ENCODE measurements at regions not wholly inside any gene's neighbourhood (a gene's known extent, or its start where the extent isn't known, plus 50 kb on each side); places are given as distances from the start of the nearest gene placed in this dataset.
A peak's percentile ranks its signal among the peaks of the same experiment; 100 is the strongest.
"Not testable (repeated sequence)": the region's sequence is repeated elsewhere in the genome, so short reads cannot be mapped to it uniquely, and the experiment has no call there.

DNA sequence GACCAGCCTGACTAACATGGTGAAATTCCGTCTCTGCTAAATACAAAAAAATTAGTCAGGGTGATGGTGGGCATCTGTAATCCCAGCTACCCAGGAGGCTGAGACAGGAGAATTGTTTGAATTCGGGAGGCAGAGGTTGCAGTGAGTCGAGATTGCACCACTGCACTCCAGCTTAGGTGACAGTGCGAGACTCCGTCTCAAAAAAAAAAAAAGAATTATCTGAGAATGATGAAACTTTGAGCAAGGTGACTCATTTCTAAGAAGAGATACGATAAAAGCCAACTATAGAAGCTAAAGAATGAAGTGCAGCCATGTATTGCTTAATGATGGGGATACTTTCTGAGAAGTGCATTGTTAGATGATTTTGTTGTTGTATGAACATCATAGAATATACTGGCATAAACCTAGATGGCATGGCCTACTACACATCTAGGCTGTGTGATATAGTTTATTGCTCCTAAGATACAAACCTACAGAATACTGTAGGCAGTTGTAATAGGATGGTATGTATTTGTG is 64.7 kb downstream of the SNRPE start:
- no peak for DNase-seq

DNA sequence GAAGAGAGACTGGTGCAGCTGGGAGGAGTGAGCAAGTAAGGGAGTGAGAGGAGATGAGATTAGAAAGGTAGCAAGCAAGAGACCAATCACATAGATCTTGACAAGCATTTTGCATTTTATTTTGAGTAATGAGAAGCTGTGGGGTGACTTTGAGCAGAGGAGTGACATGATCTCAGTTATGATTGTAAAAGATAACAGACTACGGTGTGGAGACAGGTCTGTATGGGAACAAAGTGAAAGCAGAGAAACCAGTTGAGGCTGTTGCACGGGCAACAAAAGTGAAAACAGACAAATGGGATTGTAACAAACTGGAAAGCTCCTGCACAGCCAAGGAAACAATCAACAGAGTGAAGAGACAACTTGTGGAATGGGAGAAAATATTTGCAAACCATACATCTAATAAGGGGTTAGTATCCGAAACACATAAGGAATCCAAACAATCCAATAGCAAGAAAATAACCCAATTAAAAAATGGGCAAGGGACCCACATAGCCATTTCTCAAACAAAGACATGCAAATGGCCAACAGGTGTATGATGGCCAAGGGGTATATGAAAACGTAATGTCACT is 68.4 kb downstream of the SNRPE start:
- no peak for DNase-seq

DNA sequence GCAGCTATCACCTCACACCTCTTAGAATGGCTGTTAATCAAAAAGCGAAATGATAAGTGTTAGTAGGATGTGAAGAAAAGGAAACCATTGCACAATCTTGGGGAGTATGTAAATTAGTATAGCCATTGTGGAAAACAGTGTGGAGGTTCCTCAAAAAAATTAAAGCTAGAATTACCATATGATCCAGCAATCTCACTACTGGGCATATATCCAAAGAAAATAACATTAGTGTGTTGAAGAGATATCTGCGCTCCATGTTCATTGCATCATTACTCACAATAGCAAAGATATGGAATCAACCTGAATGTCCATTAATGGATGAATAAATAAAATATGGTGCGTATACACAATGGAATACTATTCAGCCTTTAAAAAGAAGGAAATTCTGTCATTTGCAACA is 68.9 kb downstream of the SNRPE start:
- DNase-seq, result peak; percentile 71

DNA sequence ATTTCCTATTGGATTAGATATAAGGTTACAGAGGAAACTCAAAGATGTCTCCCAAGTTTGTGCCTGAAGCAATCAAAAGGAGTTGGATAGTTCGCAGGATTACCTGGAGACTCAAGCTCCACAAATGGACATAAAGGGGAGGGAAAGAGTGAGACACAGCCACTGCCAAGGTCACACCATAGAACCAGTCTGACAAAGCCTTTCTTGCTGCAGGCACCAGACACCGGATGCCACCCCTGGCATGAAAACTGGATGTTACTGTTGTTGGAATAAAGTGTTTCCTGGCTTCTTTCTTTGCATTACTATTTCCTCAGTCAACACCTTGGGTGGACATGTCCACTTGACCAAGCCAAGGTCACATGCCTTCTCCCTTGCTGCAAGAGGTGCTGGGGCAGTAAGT is 70.6 kb downstream of the SNRPE start:
- DNase-seq, result no peak

DNA sequence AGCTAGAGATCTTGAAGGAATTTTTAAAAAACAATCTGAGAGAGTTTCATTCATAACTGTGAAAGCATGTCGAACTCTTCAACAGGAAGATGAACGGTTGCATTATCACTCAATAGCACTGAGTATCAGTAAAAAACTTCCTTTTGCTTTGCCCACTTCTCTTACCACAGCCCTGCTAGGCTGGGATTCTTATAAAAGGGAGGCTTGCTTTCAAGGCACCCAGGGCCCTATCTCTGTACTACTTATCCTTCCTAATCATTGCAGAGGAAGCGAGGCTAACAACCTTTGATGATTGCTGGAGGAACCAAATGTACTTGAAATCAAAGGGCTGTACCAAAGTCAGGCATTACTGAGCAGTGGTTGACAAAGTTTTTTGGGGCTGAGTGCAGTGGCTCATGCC is 71.2 kb downstream of the SNRPE start:
- no peak for DNase-seq

DNA sequence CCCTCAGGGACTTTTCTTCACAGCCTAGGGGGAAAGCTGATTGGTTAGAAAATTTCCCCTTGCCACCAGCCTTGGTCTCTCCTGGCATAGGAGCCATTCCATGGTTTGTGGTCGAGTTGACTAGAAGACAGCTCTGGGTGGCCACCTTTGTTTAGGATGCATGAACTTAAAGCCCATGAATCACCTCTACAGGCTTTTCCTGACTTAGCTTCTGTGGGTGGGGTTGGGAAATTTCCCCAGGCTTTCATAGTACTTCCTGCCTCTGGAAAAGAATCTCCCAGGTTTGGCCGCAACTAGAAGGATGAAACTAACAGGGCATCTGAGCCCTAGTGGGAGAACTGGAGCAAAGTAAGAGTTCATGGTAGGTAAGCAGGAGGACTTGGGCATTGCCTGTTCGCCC is 72.6 kb downstream of the SNRPE start:
- DNase-seq, result no peak

DNA sequence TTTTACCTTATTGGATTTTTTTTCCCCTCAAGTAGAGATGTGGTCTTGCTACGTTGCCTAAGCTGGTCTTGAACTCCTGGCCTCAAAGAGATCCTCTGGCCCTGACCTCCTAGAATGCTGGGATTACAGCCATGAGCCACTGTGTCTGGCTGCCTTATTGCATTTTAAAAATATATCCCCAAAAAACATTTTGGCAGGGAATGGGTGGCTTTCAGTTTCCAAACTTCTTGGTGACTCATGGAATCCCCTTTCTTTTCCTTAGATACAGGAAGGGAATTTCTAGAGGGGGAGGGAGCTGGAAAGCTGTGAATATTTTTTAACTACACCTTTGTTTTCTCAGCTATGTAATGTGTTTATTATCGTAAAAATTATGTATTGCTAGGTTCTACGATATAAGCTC is 73.3 kb downstream of the SNRPE start:
- no peak for DNase-seq

DNA sequence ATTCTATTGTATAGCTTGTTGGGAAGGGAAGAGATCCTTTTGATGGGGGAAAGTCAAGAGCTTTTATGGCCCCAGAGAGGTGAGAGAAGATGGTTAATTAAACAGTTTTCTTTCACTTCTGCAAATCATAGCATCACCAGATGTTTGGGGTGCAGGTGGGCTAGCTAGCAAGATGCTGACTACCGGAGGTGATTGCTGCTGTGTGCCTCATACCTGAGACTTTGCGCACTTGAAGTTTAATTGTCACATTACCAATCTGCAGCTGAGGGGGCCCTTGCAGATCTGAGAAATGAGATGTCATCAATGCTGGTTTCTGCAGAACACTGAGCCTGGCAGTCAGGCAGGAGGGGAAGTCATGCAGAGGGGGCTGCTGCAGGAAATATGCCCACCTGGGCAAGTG is 73.9 kb downstream of the SNRPE start:
- no peak for DNase-seq

DNA sequence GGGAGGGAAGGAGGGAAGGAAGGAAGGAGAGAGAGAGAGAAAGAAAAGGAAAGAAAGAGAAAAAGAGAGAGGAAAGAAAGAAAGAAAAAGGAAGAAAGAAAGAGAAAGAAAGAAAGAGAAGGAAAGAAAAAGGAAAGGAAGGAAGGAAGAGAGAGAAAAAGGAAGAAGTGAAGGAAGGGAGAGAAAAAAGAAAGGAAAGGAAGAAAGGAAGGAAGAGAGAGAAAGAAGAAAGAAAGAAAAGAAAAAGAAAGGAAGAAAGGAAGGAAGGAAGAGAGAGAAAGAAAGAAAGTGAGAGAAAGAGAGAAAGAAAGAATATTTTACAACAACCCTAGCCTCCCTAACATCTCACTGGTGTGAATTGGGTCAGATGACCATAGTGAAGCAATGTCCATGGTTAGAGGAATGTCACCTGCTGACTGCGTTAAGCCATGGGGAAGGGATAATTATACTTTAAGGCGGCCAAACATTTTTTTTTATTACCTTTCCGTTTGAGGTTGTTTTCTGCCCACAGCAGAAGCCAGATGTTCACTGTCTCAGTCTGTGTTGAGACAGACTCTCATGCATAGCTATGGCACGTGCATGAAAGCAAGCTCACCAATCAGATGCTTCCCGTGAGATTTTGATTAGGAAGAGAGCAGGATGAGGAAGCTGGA is 76.4 kb downstream of the SNRPE start:
- DNase-seq, result no peak

DNA sequence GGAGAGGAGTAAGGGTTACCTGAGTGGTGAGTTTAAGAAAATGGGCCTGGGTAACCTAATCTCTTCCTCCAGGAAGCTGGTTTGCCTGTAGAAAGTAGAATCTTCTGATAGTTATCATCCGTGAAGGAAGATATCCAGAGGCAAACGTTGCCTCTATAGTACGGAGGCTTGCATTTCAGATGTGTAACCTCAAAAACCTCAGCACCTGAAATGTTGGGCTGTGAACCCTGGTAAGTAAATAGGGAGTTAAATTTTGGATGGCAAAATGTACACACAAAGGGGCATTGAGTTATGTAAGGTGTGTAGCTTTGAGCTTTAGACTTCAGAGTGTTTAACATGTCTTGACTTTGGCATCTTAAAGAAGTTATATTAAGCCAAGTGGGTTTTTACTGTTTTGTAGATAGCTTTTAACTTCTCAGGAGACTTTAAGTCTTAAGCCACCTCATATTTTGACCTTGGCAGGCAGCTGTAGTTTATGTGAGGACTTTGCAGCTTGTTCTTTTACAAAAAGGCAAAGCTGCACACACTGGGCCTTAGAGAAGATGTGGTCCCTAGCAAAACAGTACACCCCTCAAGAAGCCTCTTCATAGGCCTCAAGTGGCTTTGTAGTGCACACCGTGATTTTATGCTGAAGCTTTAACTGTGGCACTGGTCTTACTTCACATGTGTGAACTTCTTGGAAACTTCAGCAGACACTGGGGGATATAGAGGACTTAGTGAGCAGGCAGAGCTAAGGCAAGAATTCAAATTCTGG is 83.4 kb downstream of the SNRPE start:
- no peak for DNase-seq

DNA sequence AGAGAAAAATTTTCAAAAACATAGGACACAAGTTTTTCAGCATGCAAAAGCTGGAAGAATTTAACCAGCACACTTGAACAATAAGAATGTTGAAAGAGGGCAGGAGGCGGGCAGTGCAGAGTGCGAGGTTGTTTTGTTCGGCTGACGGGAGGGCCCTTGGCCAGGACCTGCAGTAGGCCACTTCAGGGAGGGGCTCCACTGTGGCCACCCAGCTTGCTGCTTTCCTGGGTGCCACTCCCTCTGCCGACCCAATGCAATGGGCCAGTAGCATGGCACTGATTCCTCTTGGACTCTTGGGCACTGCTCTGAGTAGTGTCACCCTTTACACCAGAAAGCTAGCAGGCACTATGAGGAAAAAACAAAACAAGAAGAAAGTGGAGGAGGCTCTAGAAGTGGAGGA is 92.9 kb downstream of the SNRPE start:
- DNase-seq, result no peak

DNA sequence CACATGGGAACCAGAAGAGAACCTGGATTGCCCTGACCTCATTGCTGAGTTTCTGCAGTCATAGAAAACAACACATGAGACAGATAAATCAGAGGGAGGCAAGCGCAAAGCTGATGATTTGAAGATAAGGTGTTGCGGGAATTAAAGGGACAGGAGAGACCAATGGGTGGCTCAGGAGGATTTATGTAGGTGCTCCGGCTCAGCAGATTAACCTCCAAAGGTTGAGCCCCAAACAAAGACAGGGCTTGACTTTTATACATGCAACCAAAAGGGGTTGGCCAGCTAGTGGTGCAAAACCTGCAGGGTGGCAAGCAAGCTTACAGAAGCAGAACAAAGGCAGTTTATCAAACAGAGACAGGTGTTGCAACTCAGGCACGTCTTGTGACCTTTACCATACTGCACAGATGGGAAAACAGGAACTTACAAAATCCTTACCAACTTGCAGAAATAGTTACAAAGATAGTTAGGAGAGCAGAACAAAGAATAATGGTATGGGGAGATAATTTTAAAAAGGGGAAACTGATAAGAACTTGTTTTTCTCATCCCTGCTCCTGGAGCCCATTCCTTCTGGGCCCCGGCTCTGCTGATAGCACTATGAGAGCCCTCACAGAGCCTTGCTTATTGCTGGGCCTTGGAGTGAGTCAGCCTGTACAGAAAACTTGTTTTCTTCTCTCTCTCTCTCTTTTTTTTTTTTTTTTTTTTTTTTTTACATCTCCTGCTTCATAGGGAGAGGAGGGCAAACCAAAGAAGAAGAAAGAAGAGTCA is 93.6 kb downstream of the SNRPE start:
- DNase-seq, result peak; percentile 57

DNA sequence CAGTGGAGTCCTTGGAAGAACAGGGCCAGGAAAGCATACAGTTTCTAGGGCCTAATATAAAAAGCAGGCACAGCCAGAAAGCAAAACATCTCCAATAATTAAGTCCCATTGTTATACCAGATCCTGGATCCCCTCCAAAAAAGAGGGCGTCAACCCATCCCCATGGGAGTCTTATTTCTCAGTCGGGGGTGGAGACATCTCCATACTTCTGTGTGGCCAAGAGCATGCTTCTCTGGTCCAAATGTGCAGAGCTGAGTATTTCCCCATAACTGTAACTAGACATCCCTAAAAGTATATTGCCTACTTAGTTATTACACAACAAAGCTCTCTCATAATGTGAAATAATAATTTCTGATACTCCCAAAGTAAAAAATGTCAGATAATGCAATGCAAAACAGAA is 104.2 kb upstream of the SOX13 start:
- DNase-seq, result no peak

DNA sequence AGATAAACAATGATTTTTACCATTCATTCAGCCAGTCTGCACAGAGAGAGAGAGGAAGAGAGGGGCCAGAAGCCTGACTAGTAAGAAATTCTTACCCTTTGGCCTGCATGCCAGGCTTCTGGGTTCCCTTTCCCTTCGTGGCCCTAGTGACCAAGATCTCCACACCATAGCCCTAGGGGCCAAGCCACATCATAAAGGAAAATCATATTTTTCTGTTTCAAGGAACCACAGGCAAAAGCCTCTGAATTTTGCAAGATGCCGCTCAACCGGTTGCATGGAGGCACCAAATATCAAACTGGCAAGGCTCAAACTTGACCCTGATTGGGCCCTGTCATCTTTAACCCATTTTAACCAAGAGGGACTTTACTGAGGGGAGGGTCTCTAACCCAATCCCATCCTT is 103.1 kb upstream of the SOX13 start:
- no peak for DNase-seq

DNA sequence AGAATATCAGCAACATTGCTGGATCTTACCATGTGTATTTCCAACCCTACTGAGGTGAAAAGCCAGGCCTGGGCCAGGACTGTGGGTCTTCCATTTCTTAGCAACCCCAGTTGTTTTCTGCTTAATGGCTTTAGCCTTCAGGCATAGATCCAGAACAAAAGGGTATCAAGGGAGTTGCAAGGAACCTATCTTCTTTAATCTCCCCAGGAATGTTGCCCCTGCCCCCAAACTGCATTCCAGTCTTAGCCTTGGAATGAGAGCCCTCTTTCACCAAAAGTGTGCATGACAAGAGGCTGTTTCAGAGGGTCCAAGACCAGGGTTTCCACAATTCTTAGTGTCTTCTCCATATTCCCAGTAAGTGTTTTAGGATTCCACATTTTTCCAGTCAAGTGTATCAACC is 87.9 kb upstream of the SOX13 start:
- DNase-seq, result no peak

DNA sequence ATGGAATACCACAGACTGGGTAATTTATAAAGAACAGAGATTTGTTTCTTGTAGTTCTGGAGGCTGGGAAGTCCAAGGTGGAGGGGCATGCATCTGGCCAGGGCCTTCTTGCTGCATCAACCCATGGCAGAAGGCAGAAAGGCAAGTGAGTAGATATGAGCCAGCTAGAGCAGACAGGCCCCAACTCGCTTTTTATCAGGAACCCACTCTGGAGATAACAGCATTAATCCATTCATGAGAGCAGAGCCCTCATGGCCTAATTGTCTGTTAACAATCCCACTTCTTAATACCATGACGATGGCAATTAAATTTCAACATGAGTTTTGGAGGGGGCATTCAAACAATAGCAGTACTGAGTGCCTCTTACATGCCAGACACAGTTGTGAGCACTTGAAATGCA is 87.2 kb upstream of the SOX13 start:
- DNase-seq, result no peak

DNA sequence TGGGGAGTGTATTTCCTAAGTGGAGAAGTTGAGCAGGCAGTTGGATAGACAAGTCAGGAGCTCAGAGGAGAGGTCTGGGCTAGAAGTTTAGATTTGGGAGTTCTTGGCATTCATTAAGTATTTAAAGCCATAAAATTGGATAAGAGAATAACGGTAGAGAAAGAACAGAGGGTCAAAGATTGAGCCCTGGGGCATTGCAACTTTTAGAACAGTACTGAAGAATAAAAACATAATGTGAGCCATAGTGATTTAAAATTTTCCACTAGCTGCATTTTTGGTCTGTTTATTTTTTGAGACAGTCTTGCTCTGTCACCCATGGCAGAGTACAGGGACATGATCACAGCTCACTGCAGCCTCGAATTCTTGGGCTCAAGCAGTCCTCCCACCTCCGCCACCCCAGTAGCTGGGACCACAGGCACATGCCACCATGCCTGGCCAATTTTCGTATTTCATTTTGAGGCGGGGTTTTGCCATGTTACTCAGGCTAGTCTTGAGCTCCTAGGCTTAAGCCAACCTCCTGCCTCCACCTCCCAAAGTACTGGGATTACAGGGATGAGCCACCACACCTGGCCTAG is 85.9 kb upstream of the SOX13 start:
- no peak for DNase-seq

DNA sequence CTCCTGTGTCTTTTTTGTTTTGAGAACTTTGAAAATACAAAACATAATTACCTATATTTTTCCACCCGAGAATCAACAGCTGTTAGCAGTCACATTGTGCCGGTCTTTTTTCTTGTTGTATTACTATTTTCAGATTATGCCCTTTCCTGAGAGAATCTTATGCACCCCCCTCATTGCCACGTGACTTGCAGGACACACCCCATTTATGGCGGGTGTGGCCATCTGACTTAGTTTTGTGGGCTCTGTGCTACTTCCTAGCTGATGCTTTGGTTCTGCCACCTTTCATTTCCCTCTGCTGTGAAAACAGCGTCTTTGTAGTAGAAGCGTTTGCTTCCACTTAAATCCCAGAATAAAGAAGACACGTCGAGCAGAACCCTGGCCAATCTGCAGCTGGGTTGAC is 82.8 kb upstream of the SOX13 start:
- DNase-seq, result no peak

DNA sequence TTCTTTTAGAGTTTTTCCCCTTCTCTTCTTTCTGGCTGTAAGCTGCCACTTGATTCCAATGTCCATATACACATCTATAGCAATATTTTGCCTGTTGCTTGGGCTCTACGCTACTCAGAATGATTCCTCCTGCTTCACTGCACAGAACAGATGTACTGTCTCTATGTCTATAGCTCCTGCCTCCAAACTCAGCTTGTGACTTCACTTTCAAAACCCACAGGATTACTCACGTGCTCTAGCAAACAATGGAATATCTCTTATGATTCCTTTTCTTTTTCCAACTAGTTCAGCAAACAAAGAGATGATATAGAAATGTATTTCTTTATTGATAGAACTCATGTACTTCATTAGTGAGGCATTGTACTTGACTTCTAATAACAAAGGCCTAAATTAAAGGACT is 80.5 kb upstream of the SOX13 start:
- no peak for DNase-seq

DNA sequence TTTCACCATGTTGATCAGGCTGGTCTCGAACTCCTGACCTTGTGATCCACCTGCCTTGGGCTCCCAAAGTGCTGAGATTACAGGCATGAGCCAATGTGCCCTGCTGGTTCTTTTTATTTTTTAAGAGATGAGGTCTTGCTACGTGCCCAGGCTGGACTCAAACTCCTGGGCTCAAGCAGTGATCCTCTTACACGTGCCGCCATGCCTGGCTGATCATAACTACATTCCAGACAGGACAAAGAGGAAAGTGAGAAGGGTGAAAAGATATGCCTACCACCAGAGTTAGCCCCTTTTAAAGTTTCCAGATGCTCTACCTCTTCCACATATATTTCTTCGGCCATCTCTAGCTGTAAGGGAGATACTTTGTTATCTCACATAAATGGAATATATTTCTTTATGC is 79.7 kb upstream of the SOX13 start:
- DNase-seq, result no peak

DNA sequence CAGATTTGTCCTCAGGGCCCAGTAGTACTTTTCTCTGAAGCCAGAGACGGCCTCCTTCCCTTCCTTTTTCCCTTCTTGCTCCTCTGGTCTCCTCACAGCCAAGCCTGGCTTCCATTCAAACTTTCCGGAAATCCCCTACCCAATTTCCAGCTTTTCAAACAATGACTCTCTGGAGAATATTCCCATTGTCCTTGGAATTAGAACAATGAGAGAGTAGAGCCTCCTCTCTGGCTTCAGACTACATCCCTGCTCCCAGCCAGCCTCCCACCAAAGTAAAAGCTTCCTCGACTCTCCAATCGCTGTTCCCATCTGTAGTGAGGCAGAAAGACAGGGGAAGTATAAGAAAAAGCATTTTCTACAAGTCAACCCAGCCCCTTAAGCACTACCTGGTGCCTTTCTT is 77.7 kb upstream of the SOX13 start:
- DNase-seq, result no peak

DNA sequence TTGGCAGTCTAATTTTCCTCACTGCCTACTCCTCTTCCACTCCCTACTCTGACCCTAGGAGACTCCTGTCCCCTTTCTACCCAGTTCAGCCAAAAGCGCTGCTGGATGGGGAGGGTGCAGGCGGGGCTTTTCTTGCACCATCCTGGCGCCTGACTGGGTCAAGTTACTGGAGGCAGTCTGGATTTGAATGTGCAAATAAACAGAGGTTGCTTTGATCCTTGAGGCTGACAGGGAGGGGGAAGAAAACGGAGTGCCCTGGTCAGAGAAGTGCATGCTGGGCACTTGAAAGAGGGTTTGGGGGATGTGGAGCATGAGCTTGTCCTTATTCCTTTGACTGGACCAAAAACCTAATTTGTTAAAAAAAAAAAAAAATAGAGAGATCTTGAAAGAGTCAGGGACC is 76.8 kb upstream of the SOX13 start:
- no peak for DNase-seq

DNA sequence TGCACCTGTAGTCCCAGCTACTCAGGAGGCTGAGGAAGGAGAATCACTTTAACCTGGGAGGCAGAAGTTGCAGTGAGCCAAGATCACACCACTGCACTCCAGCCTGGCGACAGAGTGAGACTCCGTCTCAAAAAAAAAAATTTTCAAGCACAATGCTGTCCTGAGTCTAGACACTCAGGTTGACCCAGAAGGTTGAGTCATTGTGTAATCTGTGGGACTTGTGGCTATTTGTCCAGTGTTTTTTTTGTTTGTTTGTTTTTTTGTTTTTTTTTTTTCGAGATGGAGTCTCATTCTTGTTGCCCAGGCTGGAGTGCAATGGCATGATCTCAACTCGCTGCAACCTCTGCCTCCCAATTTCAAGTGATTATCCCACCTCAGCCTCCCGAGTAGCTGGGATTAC is 74.3 kb upstream of the SOX13 start:
- DNase-seq, result not testable (repeated sequence)

All from inflammatory macrophage treated with lipopolysaccharide for 4 hours (primary cell).